HUDEP-2 (cell line): ENCODE measurements at regions not wholly inside any gene's neighbourhood (a gene's known extent, or its start where the extent isn't known, plus 50 kb on each side); places are given as distances from the start of the nearest gene placed in this dataset.

Experiments
- DNase-seq, 76 experiments: peaks; one replicate each; lab custom pipeline; 2025; ENCODE audit not compliant: unreplicated experiment in 76 of 76; lab: John Stamatoyannopoulos, UW

GRCh38 chr1:229040630-229041358 is 230.1 kb upstream of the RAB4A start:
- DNase-seq = no peak

- no peak for DNase-seq
Observed at GRCh38 chr1:229041946-229042345, 229.0 kb upstream of the RAB4A start.

GRCh38 chr1:229042482-229042881 is 228.4 kb upstream of the RAB4A start:
- no peak for DNase-seq

- DNase-seq = no peak
Observed at GRCh38 chr1:229043115-229043514, 227.8 kb upstream of the RAB4A start.

- DNase-seq = no peak
Observed at GRCh38 chr1:229046251-229046853, 224.6 kb upstream of the RAB4A start.

GRCh38 chr1:229047161-229047839 is 223.6 kb upstream of the RAB4A start:
- DNase-seq = no peak

- no peak for DNase-seq
Observed at GRCh38 chr1:229047840-229048620, 222.9 kb upstream of the RAB4A start.

- DNase-seq = no peak
Observed at GRCh38 chr1:229048896-229049295, 222.0 kb upstream of the RAB4A start.

GRCh38 chr1:229056046-229056445 is 214.9 kb upstream of the RAB4A start:
- DNase-seq = peak in 1 of 76 experiments; percentile 2

- DNase-seq = no peak
Observed at GRCh38 chr1:229058111-229058561, 212.8 kb upstream of the RAB4A start.

- DNase-seq = no peak
Observed at GRCh38 chr1:229058729-229059128, 212.2 kb upstream of the RAB4A start.

- no peak for DNase-seq
Observed at GRCh38 chr1:229059671-229060539, 211.0 kb upstream of the RAB4A start.

GRCh38 chr1:229062135-229062534 is 208.8 kb upstream of the RAB4A start:
- DNase-seq = no peak

GRCh38 chr1:229063154-229063773 is 207.6 kb upstream of the RAB4A start:
- DNase-seq = no peak

GRCh38 chr1:229064320-229065168 is 206.4 kb upstream of the RAB4A start:
- DNase-seq = no peak

- DNase-seq = no peak
Observed at GRCh38 chr1:229065613-229066012, 205.3 kb upstream of the RAB4A start.

- DNase-seq = no peak
Observed at GRCh38 chr1:229066591-229066990, 204.3 kb upstream of the RAB4A start.

GRCh38 chr1:229067546-229067945 is 203.4 kb upstream of the RAB4A start:
- DNase-seq = no peak
